Skin epidermis (tissue), 12 donors: ENCODE measurements at regions not wholly inside any gene's neighbourhood (a gene's known extent, or its start where the extent isn't known, plus 50 kb on each side); places are given as distances from the start of the nearest gene placed in this dataset.

Experiments
- H3K27ac ChIP-seq, 21 experiments: fragments of 200-600 bp; sonication (generic) in 11 of 21; one replicate each; pipeline ENCODE4 v1.5.0; 2020; ENCODE audit warnings: mild to moderate bottlenecking in 3 of 21, inconsistent platforms in 2 of 21, moderate library complexity in 2 of 21
- H3K4me3 ChIP-seq, 7 experiments: fragments of 200-600 bp; sonication (generic) in 2 of 7; one replicate each; pipeline ENCODE4 v1.5.0; 2020; ENCODE audit warnings: inconsistent platforms in 2 of 7, mild to moderate bottlenecking in 2 of 7, moderate library complexity in 1 of 7

- no peak overlapping the region for H3K4me3 ChIP-seq
- H3K27ac ChIP-seq, result no peak overlapping the region
Observed at GRCh38 chr5:117266280-117266679, 691.7 kb upstream of the SEMA6A start.

- no peak overlapping the region for H3K27ac ChIP-seq
- no peak overlapping the region for H3K4me3 ChIP-seq
Observed at GRCh38 chr5:117263231-117263630, 688.6 kb upstream of the SEMA6A start.

- H3K27ac ChIP-seq, result no peak overlapping the region
Observed at GRCh38 chr5:117262572-117263131, 688.0 kb upstream of the SEMA6A start.

GRCh38 chr5:117261948-117262571 lies 687.4 kb upstream of the SEMA6A start:
- Histone ChIP-seq H3K4me3 (no peak overlapping the region), H3K27ac (no peak overlapping the region)

More at GRCh38 chr5:117262572-117263131, 688.0 kb upstream of the SEMA6A start:
- H3K4me3 ChIP-seq, result no peak overlapping the region

- Histone ChIP-seq H3K27ac (no peak overlapping the region), H3K4me3 (no peak overlapping the region)
Observed at GRCh38 chr5:117255211-117256027, 680.8 kb upstream of the SEMA6A start.

GRCh38 chr5:117252566-117252965 lies 677.9 kb upstream of the SEMA6A start:
- Histone ChIP-seq H3K27ac (no peak overlapping the region), H3K4me3 (no peak overlapping the region)

GRCh38 chr5:117249086-117249815 lies 674.6 kb upstream of the SEMA6A start:
- H3K4me3 ChIP-seq, result no peak overlapping the region
- H3K27ac ChIP-seq, result no peak overlapping the region

- Histone ChIP-seq H3K27ac (no peak overlapping the region), H3K4me3 (no peak overlapping the region)
Observed at GRCh38 chr5:117246424-117246823, 671.8 kb upstream of the SEMA6A start.

- H3K4me3 ChIP-seq, result no peak overlapping the region
- no peak overlapping the region for H3K27ac ChIP-seq
Observed at GRCh38 chr5:117245130-117245529, 670.5 kb upstream of the SEMA6A start.

- Histone ChIP-seq H3K27ac (no peak overlapping the region), H3K4me3 (no peak overlapping the region)
Observed at GRCh38 chr5:117242028-117242427, 667.4 kb upstream of the SEMA6A start.

GRCh38 chr5:117236941-117237340 lies 662.3 kb upstream of the SEMA6A start:
- H3K4me3 ChIP-seq, result no peak overlapping the region
- no peak overlapping the region for H3K27ac ChIP-seq

GRCh38 chr5:117235786-117236185 lies 661.2 kb upstream of the SEMA6A start:
- no peak overlapping the region for H3K4me3 ChIP-seq
- no peak overlapping the region for H3K27ac ChIP-seq

GRCh38 chr5:117230375-117230774 lies 655.8 kb upstream of the SEMA6A start:
- Histone ChIP-seq H3K4me3 (no peak overlapping the region), H3K27ac (no peak overlapping the region)

- no peak overlapping the region for H3K4me3 ChIP-seq
- no peak overlapping the region for H3K27ac ChIP-seq
Observed at GRCh38 chr5:117220730-117221129, 646.1 kb upstream of the SEMA6A start.

- H3K27ac ChIP-seq, result no peak overlapping the region
Observed at GRCh38 chr5:117218789-117219188, 644.2 kb upstream of the SEMA6A start.

GRCh38 chr5:117212866-117213265 lies 638.2 kb upstream of the SEMA6A start:
- no peak overlapping the region for H3K27ac ChIP-seq
- H3K4me3 ChIP-seq, result no peak overlapping the region

More at GRCh38 chr5:117218789-117219188, 644.2 kb upstream of the SEMA6A start:
- no peak overlapping the region for H3K4me3 ChIP-seq

GRCh38 chr5:117210796-117211195 lies 636.2 kb upstream of the SEMA6A start:
- H3K4me3 ChIP-seq, result no peak overlapping the region

GRCh38 chr5:117209479-117209878 lies 634.9 kb upstream of the SEMA6A start:
- Histone ChIP-seq H3K4me3 (no peak overlapping the region), H3K27ac (no peak overlapping the region)

More at GRCh38 chr5:117210796-117211195, 636.2 kb upstream of the SEMA6A start:
- H3K27ac ChIP-seq, result no peak overlapping the region

GRCh38 chr5:117207088-117207668 lies 632.6 kb upstream of the SEMA6A start:
- Histone ChIP-seq H3K27ac (no peak overlapping the region), H3K4me3 (no peak overlapping the region)

- Histone ChIP-seq H3K27ac (no peak overlapping the region), H3K4me3 (no peak overlapping the region)
Observed at GRCh38 chr5:117205894-117206293, 631.3 kb upstream of the SEMA6A start.
